ENCODE measurements at regions not wholly inside any gene's neighbourhood (a gene's known extent, or its start where the extent isn't known, plus 50 kb on each side); places are given as distances from the start of the nearest gene placed in this dataset.
"Not testable (repeated sequence)": the region's sequence is repeated elsewhere in the genome, so short reads cannot be mapped to it uniquely, and the experiment has no call there.

- Histone ChIP-seq H3K4me1 (replicated peaks) (no peaks in the 10 kb centered on the region), H3K36me3 (no peaks in the 10 kb centered on the region), H3K27me3 (replicated peaks) (no peaks in the 10 kb centered on the region), H3K4me3 (no peak overlapping the region), H3K27ac (no peak overlapping the region), H3K9me3 (replicated peaks) (no peaks in the 10 kb centered on the region)
- DNase-seq (ENCODE audit: low read depth in 1 of 2, low spot score in 2 of 2), result no peak
These were observed 119.8 kb upstream of the PCBD1 start for GRCh38 chr10:71008150-71008549.

- no peak overlapping the region for H3K4me3 ChIP-seq
- DNase-seq (ENCODE audit: low read depth in 1 of 2, low spot score in 2 of 2), result no peak
- no peaks in the 10 kb centered on the region for H3K36me3 ChIP-seq
- H3K4me1 ChIP-seq (replicated peaks), result no peaks in the 10 kb centered on the region
- H3K9me3 ChIP-seq (replicated peaks), result no peaks in the 10 kb centered on the region
- H3K27me3 ChIP-seq (replicated peaks), result no peaks in the 10 kb centered on the region
- H3K27ac ChIP-seq, result no peak overlapping the region
These were observed 120.8 kb upstream of the PCBD1 start for GRCh38 chr10:71009126-71009525.

DNA sequence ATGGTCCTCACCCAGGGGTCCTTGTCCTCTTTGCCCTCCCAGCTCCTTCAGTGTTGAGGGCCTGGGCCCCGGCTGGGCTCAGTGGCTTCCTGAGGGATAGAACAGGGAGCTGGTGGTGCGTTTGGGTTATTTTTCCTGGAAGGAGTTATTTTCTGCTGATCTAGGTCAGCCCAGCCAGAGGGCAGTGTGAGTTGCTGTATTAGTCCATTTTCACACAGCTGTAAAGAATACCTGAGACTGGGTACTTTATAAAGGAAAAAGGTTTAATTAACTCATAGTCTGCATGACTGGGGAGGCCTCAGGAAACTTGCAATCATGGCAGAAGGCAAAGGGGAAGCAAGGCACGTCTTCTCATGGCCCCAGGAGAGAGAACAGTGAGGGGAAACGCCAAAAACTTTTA lies 122.4 kb upstream of the PCBD1 start:
- no peak overlapping the region for H3K27ac ChIP-seq
- DNase-seq (ENCODE audit: low read depth in 1 of 2, low spot score in 2 of 2), result no peak
- H3K27me3 ChIP-seq (replicated peaks), result peaks cover 9% of the 10 kb centered on the region; the same call in 1 of the 2 replicates
- no peaks in the 10 kb centered on the region for H3K4me1 ChIP-seq (replicated peaks)
- no peak overlapping the region for H3K4me3 ChIP-seq
- no peaks in the 10 kb centered on the region for H3K36me3 ChIP-seq
- no peaks in the 10 kb centered on the region for H3K9me3 ChIP-seq (replicated peaks)

GRCh38 chr10:71011141-71011540 lies 122.8 kb upstream of the PCBD1 start:
- no peak for DNase-seq (ENCODE audit: low read depth in 1 of 2, low spot score in 2 of 2)
- H3K36me3 ChIP-seq, result no peaks in the 10 kb centered on the region
- peaks cover 11% of the 10 kb centered on the region; the same call in 1 of the 2 replicates for H3K27me3 ChIP-seq (replicated peaks)
- H3K4me1 ChIP-seq (replicated peaks), result no peaks in the 10 kb centered on the region
- H3K4me3 ChIP-seq, result no peak overlapping the region
- no peaks in the 10 kb centered on the region for H3K9me3 ChIP-seq (replicated peaks)
- no peak overlapping the region for H3K27ac ChIP-seq

DNA sequence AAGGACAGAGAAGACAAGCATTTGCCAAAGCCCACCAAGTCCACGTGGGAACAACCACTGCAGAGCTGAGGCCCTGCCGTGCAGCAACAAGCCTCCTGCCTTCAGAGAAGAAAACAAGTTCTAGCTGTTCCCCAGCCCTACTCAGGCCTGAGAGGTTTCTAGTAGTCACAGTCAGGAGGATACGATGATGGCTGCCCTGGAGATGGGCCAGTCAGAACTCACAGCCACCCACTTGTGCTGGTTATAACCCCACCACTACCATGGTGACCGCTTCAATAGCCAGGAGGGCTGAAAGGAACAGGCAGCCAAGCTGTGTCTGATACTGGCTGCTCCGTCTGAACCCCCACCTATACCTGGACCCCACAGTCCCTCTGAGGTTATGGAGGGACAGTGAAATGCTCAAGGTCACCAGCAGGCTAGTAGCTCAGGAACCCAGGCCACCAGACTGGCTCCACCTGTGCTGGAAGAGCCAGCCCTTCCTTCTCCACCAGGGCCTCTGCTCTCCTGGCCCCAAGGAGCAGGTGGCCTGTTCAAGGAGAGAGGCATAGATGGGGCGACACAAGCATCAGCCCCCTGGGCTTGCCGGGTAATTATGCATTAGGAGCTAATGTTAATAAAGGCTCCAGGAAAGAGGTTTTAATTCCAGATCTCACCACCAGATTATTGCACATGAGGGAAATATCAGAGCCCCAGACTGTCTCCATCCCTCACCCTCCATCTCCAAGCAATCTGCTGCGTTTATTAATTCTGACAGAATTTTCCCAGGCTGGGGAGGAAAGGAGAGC lies 125.8 kb upstream of the PCBD1 start:
- Histone ChIP-seq H3K27me3 (replicated peaks) (peaks cover 18% of the 10 kb centered on the region), H3K9me3 (replicated peaks) (no peaks in the 10 kb centered on the region), H3K4me3 (no peak overlapping the region), H3K27ac (no peak overlapping the region), H3K4me1 (replicated peaks) (no peaks in the 10 kb centered on the region), H3K36me3 (no peaks in the 10 kb centered on the region)
- DNase-seq (ENCODE audit: low read depth in 1 of 2, low spot score in 2 of 2), result no peak

- H3K27ac ChIP-seq, result no peak overlapping the region
- no peak for DNase-seq (ENCODE audit: low read depth in 1 of 2, low spot score in 2 of 2)
- H3K4me1 ChIP-seq (replicated peaks), result no peaks in the 10 kb centered on the region
- peaks cover 18% of the 10 kb centered on the region for H3K27me3 ChIP-seq (replicated peaks)
- H3K36me3 ChIP-seq, result no peaks in the 10 kb centered on the region
- H3K9me3 ChIP-seq (replicated peaks), result no peaks in the 10 kb centered on the region
- H3K4me3 ChIP-seq, result no peak overlapping the region
These were observed 127.3 kb upstream of the PCBD1 start for GRCh38 chr10:71015674-71016073.

DNA sequence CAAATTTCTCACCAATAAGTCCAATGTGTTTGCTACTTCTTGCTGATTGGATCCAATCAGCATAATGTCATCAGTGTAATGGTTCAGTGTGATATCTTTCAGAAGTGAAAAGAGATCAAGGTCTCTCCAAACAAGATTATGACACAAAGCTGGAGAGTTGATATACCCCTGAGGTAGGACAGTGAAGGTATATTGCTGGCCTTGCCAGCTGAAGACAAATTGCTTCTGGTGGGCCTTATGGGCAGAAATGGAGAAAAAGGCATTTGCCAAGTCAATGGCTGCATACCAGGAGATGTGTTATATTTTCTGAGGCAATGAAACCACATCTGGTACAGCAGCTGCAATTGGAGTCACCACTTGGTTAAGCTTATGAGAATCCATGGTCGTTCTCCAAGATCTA lies 131.7 kb upstream of the PCBD1 start:
- H3K36me3 ChIP-seq; DNase-seq (ENCODE audit: low read depth in 1 of 2, low spot score in 2 of 2); H3K27ac ChIP-seq; H3K4me3 ChIP-seq; H3K4me1 ChIP-seq (replicated peaks); H3K9me3 ChIP-seq (replicated peaks): not testable (repeated sequence)
- peaks cover 14% of the 10 kb centered on the region for H3K27me3 ChIP-seq (replicated peaks)

DNA sequence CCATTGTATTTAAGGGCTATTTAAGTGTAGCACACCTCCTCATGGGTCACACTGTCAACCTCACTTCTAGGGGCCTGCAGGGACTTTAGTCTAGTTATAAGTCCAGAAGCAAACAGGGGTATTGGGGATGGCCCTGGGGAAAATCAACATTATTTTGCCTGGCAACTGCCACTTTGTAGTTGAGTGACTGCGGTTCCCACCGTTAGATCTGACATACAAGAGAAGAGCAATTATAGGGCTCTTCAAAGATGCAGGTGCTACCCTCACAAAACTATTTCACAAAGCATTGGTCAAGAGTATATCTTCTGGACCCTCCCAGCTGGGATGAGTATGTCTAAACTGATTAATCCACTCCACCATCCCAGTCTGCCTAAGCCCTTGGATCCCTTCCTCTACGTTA lies 133.0 kb upstream of the PCBD1 start:
- no peak overlapping the region for H3K27ac ChIP-seq
- H3K27me3 ChIP-seq (replicated peaks), result peaks cover 4% of the 10 kb centered on the region
- no peak overlapping the region for H3K4me3 ChIP-seq
- H3K9me3 ChIP-seq (replicated peaks), result no peaks in the 10 kb centered on the region
- H3K4me1 ChIP-seq (replicated peaks), result no peaks in the 10 kb centered on the region
- no peak for DNase-seq (ENCODE audit: low read depth in 1 of 2, low spot score in 2 of 2)
- H3K36me3 ChIP-seq, result no peaks in the 10 kb centered on the region

DNA sequence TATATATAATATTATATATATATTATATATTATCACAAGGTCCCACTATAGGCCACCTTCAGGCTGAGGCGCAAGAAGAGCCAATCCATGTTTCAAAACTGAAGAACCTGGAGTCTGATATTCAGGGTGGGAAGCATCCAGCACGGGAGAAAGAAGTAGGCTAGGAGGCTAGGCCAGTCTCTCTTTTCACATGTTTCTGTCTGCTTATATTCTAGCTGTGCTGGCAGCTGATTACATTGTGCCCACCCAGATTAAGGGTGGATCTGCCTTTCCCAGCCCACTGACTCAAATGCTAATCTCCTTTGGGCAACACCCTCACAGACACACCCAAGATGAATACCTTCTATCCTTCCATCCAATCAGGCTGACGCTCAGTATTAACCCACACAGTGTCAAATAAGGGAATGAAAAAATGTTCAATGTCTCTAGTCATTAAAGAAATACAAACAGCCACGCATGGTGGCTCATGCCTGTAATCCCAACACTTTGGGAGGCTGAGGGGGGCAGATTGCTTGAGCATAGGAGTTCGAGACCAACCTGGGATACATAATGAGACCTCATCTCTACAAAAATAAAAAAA lies 135.4 kb upstream of the PCBD1 start:
- Histone ChIP-seq H3K9me3 (replicated peaks) (no peaks in the 10 kb centered on the region), H3K4me3 (no peak overlapping the region), H3K4me1 (replicated peaks) (no peaks in the 10 kb centered on the region), H3K27me3 (replicated peaks) (no peaks in the 10 kb centered on the region), H3K36me3 (no peaks in the 10 kb centered on the region), H3K27ac (no peak overlapping the region)
- DNase-seq (ENCODE audit: low read depth in 1 of 2, low spot score in 2 of 2), result no peak

- H3K27ac ChIP-seq, result no peak overlapping the region
- H3K36me3 ChIP-seq, result no peaks in the 10 kb centered on the region
- no peak overlapping the region for H3K4me3 ChIP-seq
- H3K27me3 ChIP-seq (replicated peaks), result no peaks in the 10 kb centered on the region
- H3K4me1 ChIP-seq (replicated peaks), result no peaks in the 10 kb centered on the region
- no peak for DNase-seq (ENCODE audit: low read depth in 1 of 2, low spot score in 2 of 2)
- no peaks in the 10 kb centered on the region for H3K9me3 ChIP-seq (replicated peaks)
These were observed 136.1 kb upstream of the PCBD1 start for GRCh38 chr10:71024490-71024889.

- no peak for DNase-seq (ENCODE audit: low read depth in 1 of 2, low spot score in 2 of 2)
- H3K9me3 ChIP-seq (replicated peaks), result no peaks in the 10 kb centered on the region
These were observed 137.2 kb upstream of the PCBD1 start for GRCh38 chr10:71025535-71025934.

GRCh38 chr10:71028066-71028465 lies 139.7 kb upstream of the PCBD1 start:
- no peaks in the 10 kb centered on the region for H3K36me3 ChIP-seq
- H3K27me3 ChIP-seq (replicated peaks), result no peaks in the 10 kb centered on the region
- H3K4me3 ChIP-seq, result no peak overlapping the region
- no peaks in the 10 kb centered on the region for H3K9me3 ChIP-seq (replicated peaks)
- H3K27ac ChIP-seq, result no peak overlapping the region
- H3K4me1 ChIP-seq (replicated peaks), result no peaks in the 10 kb centered on the region
- DNase-seq (ENCODE audit: low read depth in 1 of 2, low spot score in 2 of 2), result no peak

More at GRCh38 chr10:71025535-71025934, 137.2 kb upstream of the PCBD1 start:
- Histone ChIP-seq H3K4me3 (no peak overlapping the region), H3K4me1 (replicated peaks) (no peaks in the 10 kb centered on the region), H3K27me3 (replicated peaks) (no peaks in the 10 kb centered on the region), H3K36me3 (no peaks in the 10 kb centered on the region), H3K27ac (no peak overlapping the region)

DNA sequence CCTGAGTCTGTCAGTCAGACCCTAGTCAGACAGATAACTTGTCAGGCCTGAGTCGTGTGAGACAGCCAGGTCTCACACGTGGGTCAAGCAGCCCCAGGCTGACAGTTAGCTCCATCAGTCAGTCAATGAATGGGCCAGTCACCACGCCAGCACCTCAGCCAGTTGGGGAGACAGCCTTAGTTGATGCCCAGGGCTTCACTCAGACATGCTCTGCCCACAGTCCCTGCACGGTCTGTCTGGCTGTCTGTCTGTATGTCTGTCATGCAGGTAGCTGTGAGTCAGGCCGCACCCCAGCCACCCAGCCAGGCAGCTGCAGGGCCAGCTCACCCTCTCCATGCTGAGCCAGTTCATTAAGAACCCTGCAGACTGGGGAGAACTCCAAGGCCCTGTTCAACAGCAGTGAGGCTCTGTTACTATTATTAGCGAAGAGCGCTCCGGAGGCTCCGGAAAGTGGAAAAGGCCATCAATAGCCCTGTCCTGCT lies 141.1 kb upstream of the PCBD1 start:
- no peak overlapping the region for H3K4me3 ChIP-seq
- H3K36me3 ChIP-seq, result no peaks in the 10 kb centered on the region
- H3K9me3 ChIP-seq (replicated peaks), result no peaks in the 10 kb centered on the region
- no peak overlapping the region for H3K27ac ChIP-seq
- DNase-seq (ENCODE audit: low read depth in 1 of 2, low spot score in 2 of 2), result no peak
- no peaks in the 10 kb centered on the region for H3K4me1 ChIP-seq (replicated peaks)
- H3K27me3 ChIP-seq (replicated peaks), result no peaks in the 10 kb centered on the region

DNA sequence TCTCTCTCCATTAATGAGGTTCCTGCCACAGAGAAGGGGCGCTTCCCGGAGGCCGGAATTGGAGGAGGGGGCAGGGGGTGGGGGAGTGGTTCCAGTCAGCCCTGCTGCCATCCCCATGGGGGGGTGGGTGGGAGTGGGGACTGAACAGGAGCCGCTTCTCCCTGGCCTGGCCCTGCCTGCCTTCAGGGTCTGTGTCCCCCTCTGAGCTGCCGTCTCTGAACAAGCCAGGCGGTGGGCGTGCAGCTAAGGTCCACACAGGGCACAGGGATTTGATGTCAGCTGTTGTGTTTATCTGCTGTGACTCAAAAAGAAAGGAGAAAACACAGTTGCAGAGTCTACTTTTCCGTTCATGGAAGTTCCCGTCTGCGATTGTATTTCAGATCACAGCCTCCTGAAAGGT lies 141.5 kb upstream of the PCBD1 start:
- Histone ChIP-seq H3K9me3 (replicated peaks) (no peaks in the 10 kb centered on the region), H3K4me3 (no peak overlapping the region), H3K27ac (no peak overlapping the region), H3K36me3 (no peaks in the 10 kb centered on the region), H3K4me1 (replicated peaks) (no peaks in the 10 kb centered on the region), H3K27me3 (replicated peaks) (no peaks in the 10 kb centered on the region)
- no peak for DNase-seq (ENCODE audit: low read depth in 1 of 2, low spot score in 2 of 2)

All from SJSA1 (cell line).